Loucy (cell line): ENCODE measurements at regions not wholly inside any gene's neighbourhood (a gene's known extent, or its start where the extent isn't known, plus 50 kb on each side); places are given as distances from the start of the nearest gene placed in this dataset.

Source experiments
- H2AFZ ChIP-seq: fragments of 200-600 bp; sonication (generic); 2 replicates; pipeline ENCODE4 v1.6.0; 2016; ENCODE audit warnings: antibody characterized with exemption, mild to moderate bottlenecking, low read length, moderate library complexity
- H3F3A ChIP-seq: fragments of 200-600 bp; 2 replicates; pipeline ENCODE4 v1.6.0; 2016; ENCODE audit warnings: antibody characterized with exemption, low read depth, mild to moderate bottlenecking
- H3K27me3 ChIP-seq: fragments of 200-600 bp; sonication (generic); 2 replicates; pipeline ENCODE4 v1.6.1; 2014; ENCODE audit warnings: low read length, mild to moderate bottlenecking; ENCODE audit not compliant: insufficient read depth, poor library complexity, severe bottlenecking
- H3K36me3 ChIP-seq: fragments of 200-600 bp; sonication (generic); 2 replicates; pipeline ENCODE4 v1.6.1; 2016; ENCODE audit warnings: low read length; ENCODE audit not compliant: insufficient read depth
- H3K4me1 ChIP-seq: fragments of 200-600 bp; sonication (generic); 2 replicates; pipeline ENCODE4 v1.5.1; 2014; ENCODE audit warnings: low read length, mild to moderate bottlenecking; ENCODE audit not compliant: insufficient read depth, poor library complexity, severe bottlenecking
- H3K4me2 ChIP-seq: fragments of 200-600 bp; sonication (generic); 2 replicates; pipeline ENCODE4 v1.6.0; 2014; ENCODE audit warnings: antibody characterized with exemption, low read length, low read depth, mild to moderate bottlenecking; ENCODE audit not compliant: poor library complexity, severe bottlenecking
- H3K4me3 ChIP-seq: fragments of 200-600 bp; sonication (generic); 2 replicates; pipeline ENCODE4 v1.5.1; 2014; ENCODE audit warnings: low read length, mild to moderate bottlenecking, mixed read lengths; ENCODE audit not compliant: poor library complexity, severe bottlenecking
- H3K79me2 ChIP-seq: fragments of 200-600 bp; sonication (generic); 2 replicates; pipeline ENCODE4 v1.6.1; 2014; ENCODE audit warnings: low read length; ENCODE audit not compliant: insufficient read depth
- H3K9ac ChIP-seq: fragments of 200-600 bp; sonication (generic); 2 replicates; pipeline ENCODE4 v1.6.0; 2014; ENCODE audit warnings: mild to moderate bottlenecking, low read depth, low read length, moderate library complexity; ENCODE audit not compliant: poor library complexity, severe bottlenecking
- H3K9me2 ChIP-seq: fragments of 200-600 bp; sonication (generic); replicated peaks from 2 replicates; pipeline ENCODE4 v1.6.1; 2016; ENCODE audit warnings: low read depth, low read length, mixed read lengths
- H3K9me3 ChIP-seq: fragments of 200-600 bp; sonication (generic); 2 replicates; pipeline ENCODE4 v1.6.1; 2014; ENCODE audit warnings: mild to moderate bottlenecking, antibody characterized with exemption, low read length, low read depth; ENCODE audit not compliant: insufficient read depth
- H4K20me1 ChIP-seq: fragments of 200-600 bp; sonication (generic); 2 replicates; pipeline ENCODE4 v1.6.0; 2014; ENCODE audit warnings: antibody characterized with exemption, low read length, mild to moderate bottlenecking; ENCODE audit not compliant: insufficient read depth, poor library complexity, severe bottlenecking
- EZH2phosphoT487 ChIP-seq: fragments of 200-600 bp; IDR thresholded peaks from 2 replicates; pipeline ENCODE4 v1.6.1; 2018; ENCODE audit warnings: antibody characterized with exemption, mild to moderate bottlenecking, moderate library complexity, borderline replicate concordance
- TF ChIP-seq, protein P1 (sequence below): fragments of 200-600 bp; sonication (generic); conservative IDR thresholded peaks from 2 replicates; pipeline ENCODE4 v1.5.1; 2014; ENCODE audit warnings: mild to moderate bottlenecking, antibody characterized with exemption, low read length

DNA sequence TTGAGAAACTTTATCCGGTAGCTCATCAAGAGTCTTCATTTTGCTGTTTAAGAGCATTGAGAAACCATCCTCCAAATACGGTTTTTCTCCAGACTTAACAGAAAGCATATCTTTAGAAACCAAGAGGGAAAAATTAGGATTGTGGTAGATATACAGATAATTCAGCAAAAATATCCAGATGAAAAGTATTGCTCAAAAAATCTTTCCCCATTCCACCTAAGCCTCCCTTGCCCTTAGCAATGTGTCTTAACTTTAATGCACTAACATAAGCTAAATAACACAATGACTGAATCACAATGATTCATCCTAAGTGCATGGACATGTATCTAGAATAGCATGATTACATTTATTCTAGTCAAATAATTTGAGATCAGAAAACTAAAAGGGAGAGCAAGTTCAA is 130.3 kb upstream of the TARS1 start:
- no peaks in the 10 kb centered on the region for H3K36me3 ChIP-seq
- H3K9me3 ChIP-seq: no peaks in the 10 kb centered on the region
- H3K79me2 ChIP-seq: no peaks in the 10 kb centered on the region
- no peaks in the 10 kb centered on the region for H3K27me3 ChIP-seq
- H4K20me1 ChIP-seq: no peaks in the 10 kb centered on the region
- H3K9ac ChIP-seq: no peak overlapping the region
- TF ChIP-seq, protein P1, sequence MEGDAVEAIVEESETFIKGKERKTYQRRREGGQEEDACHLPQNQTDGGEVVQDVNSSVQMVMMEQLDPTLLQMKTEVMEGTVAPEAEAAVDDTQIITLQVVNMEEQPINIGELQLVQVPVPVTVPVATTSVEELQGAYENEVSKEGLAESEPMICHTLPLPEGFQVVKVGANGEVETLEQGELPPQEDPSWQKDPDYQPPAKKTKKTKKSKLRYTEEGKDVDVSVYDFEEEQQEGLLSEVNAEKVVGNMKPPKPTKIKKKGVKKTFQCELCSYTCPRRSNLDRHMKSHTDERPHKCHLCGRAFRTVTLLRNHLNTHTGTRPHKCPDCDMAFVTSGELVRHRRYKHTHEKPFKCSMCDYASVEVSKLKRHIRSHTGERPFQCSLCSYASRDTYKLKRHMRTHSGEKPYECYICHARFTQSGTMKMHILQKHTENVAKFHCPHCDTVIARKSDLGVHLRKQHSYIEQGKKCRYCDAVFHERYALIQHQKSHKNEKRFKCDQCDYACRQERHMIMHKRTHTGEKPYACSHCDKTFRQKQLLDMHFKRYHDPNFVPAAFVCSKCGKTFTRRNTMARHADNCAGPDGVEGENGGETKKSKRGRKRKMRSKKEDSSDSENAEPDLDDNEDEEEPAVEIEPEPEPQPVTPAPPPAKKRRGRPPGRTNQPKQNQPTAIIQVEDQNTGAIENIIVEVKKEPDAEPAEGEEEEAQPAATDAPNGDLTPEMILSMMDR: no peak
- no peak for TF ChIP-seq EZH2phosphoT487
- no peaks in the 10 kb centered on the region for H3K4me1 ChIP-seq
- H3F3A ChIP-seq: no peaks in the 10 kb centered on the region
- H3K9me2 ChIP-seq: no peaks in the 10 kb centered on the region
- no peak overlapping the region for H3K4me2 ChIP-seq
- no peak overlapping the region for H3K4me3 ChIP-seq
- no peak overlapping the region for H2AFZ ChIP-seq

DNA sequence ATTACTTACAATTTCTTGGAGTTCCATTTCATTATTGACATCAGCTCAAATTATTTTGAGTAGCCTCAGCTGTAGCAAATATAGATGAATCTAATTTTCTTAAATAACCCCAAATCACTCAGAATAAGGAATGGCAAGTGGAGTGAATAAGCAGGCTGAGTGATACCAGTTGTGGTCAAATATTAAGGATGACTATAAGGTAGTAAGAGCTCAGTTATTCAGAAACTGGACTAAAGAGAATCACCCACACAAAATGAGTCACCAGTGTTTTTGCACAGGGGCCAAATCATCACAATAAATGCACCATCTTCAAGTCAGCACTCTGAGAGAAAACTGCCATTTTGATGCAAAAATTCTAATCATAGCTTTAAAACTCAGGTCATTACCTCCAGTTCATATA is 128.9 kb upstream of the TARS1 start:
- H3K9me3 ChIP-seq: no peaks in the 10 kb centered on the region
- no peaks in the 10 kb centered on the region for H3K9me2 ChIP-seq
- H3K9ac ChIP-seq: no peak overlapping the region
- H2AFZ ChIP-seq: no peak overlapping the region
- TF ChIP-seq EZH2phosphoT487: no peak
- TF ChIP-seq, protein P1: no peak
- H3K79me2 ChIP-seq: no peaks in the 10 kb centered on the region
- H3K4me3 ChIP-seq: no peak overlapping the region
- H3F3A ChIP-seq: no peaks in the 10 kb centered on the region
- H3K4me2 ChIP-seq: no peak overlapping the region
- H3K36me3 ChIP-seq: no peaks in the 10 kb centered on the region
- no peaks in the 10 kb centered on the region for H3K4me1 ChIP-seq
- no peaks in the 10 kb centered on the region for H3K27me3 ChIP-seq
- H4K20me1 ChIP-seq: no peaks in the 10 kb centered on the region

DNA sequence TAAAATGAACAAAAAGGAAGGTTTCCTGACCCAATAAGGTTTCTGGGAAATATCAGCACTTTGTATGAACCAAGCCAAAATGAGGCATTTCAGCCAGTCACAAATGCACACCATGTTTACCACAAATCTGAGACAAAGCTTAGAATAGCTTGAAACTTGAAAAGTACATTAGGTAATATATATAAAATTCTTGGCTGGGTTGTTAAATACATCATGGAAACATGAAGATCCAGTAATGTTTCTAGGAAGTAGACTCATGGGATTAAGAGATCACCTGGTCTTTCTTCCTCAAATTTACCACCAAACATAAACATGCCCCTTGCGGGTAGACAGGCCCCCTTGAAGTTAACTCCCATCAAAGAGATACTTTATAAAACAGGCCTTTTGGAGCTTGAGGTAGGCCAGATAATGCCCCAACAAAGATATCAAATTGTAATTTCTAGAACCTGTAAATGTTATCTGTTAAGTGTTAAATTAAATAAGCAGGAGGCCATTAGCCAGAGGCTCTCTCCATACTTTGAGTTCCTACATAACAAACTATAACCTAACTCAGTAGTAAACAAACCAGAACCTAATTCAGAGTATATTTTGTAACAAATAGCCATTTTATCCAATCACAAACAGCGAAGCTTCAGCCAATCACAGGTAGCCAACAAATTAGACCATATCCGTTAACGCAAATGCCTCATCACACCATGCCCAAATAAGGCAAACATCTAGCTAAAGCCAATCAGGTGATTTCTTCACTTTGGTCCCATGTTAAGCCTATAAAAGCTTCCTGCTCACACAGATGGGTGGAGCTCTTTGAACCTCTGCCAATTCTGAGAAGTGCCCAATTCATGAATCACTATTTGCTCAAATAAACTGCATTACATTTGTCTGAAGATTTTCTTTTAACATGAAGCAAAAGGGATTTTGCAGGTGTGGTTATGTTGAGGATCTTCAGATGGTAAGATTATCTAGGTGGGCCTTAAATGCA is 127.9 kb upstream of the TARS1 start:
- no peaks in the 10 kb centered on the region for H3K9me2 ChIP-seq
- H3K9ac ChIP-seq: no peak overlapping the region
- no peak for TF ChIP-seq EZH2phosphoT487
- TF ChIP-seq, protein P1: no peak
- H4K20me1 ChIP-seq: no peaks in the 10 kb centered on the region
- no peaks in the 10 kb centered on the region for H3K9me3 ChIP-seq
- H3K79me2 ChIP-seq: no peaks in the 10 kb centered on the region
- H3K4me3 ChIP-seq: no peak overlapping the region
- no peak overlapping the region for H3K4me2 ChIP-seq
- H3K27me3 ChIP-seq: no peaks in the 10 kb centered on the region
- H3K36me3 ChIP-seq: no peaks in the 10 kb centered on the region
- no peaks in the 10 kb centered on the region for H3F3A ChIP-seq
- H3K4me1 ChIP-seq: no peaks in the 10 kb centered on the region
- H2AFZ ChIP-seq: no peak overlapping the region
